GM12878 (cell line): ENCODE measurements at regions not wholly inside any gene's neighbourhood (a gene's known extent, or its start where the extent isn't known, plus 50 kb on each side); places are given as distances from the start of the nearest gene placed in this dataset.
"Not testable (repeated sequence)": the region's sequence is repeated elsewhere in the genome, so short reads cannot be mapped to it uniquely, and the experiment has no call there.

Source experiments
- ATAC-seq: fragments of 200-7000 bp; cut with Tn5 transposase; 3 replicates; pipeline ENCODE4 v1.9.1; 2020; ENCODE audit warnings: mild to moderate bottlenecking, moderate library complexity
- BruUV-seq: library from RNA; stranded (reverse); fragments of 400-500 nt; replicated peaks from 2 replicates; lab custom pipeline; 2021; lab: Mats Ljungman, UMichigan
- CTCF ChIA-PET: fragments of 300-600 bp; sonication (Branson Sonifier 250); formaldehyde crosslinking; extraction: SDS; loops from one replicate; lab custom pipeline; 2021; ENCODE audit warnings: inconsistent platforms; lab: Yijun Ruan, JAX
- POLR2A ChIA-PET: fragments of 350-600 bp; formaldehyde crosslinking; extraction: SDS; loops from one replicate; lab custom pipeline; 2021; ENCODE audit warnings: inconsistent platforms; lab: Charles Lee
- RAD21 ChIA-PET: fragments of 300-600 bp; sonication (Branson Sonifier 250); formaldehyde crosslinking; loops from one replicate; lab custom pipeline; 2023; ENCODE audit warnings: antibody characterized with exemption; ENCODE audit not compliant: unreplicated experiment; lab: Charles Lee
- SMC1A ChIA-PET: fragments of 300-600 bp; sonication (Branson Sonifier 250); formaldehyde crosslinking; loops from one replicate; lab custom pipeline; 2023; ENCODE audit not compliant: unreplicated experiment, uncharacterized antibody; lab: Charles Lee
- DNase-seq: peaks from one replicate; pipeline ENCODE4 v3.0.0-alpha.2; 2011; ENCODE audit warnings: low read depth, low spot score
- FAIRE-seq: peaks from 3 replicates; lab custom pipeline; 2011; peaks lifted over from hg19 to GRCh38; lab: Jason Lieb, UNC
- H2AFZ ChIP-seq: 2 replicates; pipeline ENCODE4 v1.6.0; 2011; ENCODE audit warnings: low read depth, low read length, control low read depth; ENCODE audit not compliant: control insufficient read depth
- H3K27ac ChIP-seq: 2 replicates; pipeline ENCODE4 v1.5.1; 2011; ENCODE audit warnings: control low read depth; ENCODE audit not compliant: control insufficient read depth, insufficient read depth
- H3K27me3 ChIP-seq, 2 experiments: replicated peaks in 1 of 2; 2 replicates each; pipeline versions ENCODE4 v1.6.0 to v1.6.1; 2011; ENCODE audit warnings: low read length in 1 of 2; ENCODE audit not compliant: control insufficient read depth in 2 of 2, insufficient read depth in 2 of 2
- H3K36me3 ChIP-seq, 2 experiments: 2 replicates each; pipeline ENCODE4 v1.5.1; 2011; ENCODE audit warnings: low read length in 1 of 2; ENCODE audit not compliant: control insufficient read depth in 2 of 2, insufficient read depth in 2 of 2
- H3K4me1 ChIP-seq: 2 replicates; pipeline ENCODE4 v1.6.1; 2011; ENCODE audit warnings: mild to moderate bottlenecking, low read length, moderate library complexity, mixed read lengths; ENCODE audit not compliant: control insufficient read depth, insufficient read depth
- H3K4me2 ChIP-seq: 2 replicates; pipeline ENCODE4 v1.6.0; 2011; ENCODE audit warnings: control low read depth; ENCODE audit not compliant: control insufficient read depth, insufficient read depth
- H3K4me3 ChIP-seq: fragments of 200-600 bp; sonication (generic); 2 replicates; pipeline ENCODE4 v1.5.1; 2016
- H3K79me2 ChIP-seq: 2 replicates; pipeline ENCODE4 v1.6.0; 2011; ENCODE audit warnings: low read length; ENCODE audit not compliant: control insufficient read depth, insufficient read depth
- H3K9ac ChIP-seq: 2 replicates; pipeline ENCODE4 v1.8.0; 2011; ENCODE audit warnings: low read length, control low read depth, mixed read lengths; ENCODE audit not compliant: control insufficient read depth, insufficient read depth
- H3K9me3 ChIP-seq: replicated peaks from 3 replicates; pipeline ENCODE4 v1.5.1; 2011; ENCODE audit warnings: mild to moderate bottlenecking, low read length; ENCODE audit not compliant: control insufficient read depth, insufficient read depth
- H4K20me1 ChIP-seq: 2 replicates; pipeline ENCODE4 v1.6.0; 2011; ENCODE audit not compliant: control insufficient read depth, insufficient read depth
- CREM ChIP-seq: IDR thresholded peaks from 2 replicates; pipeline ENCODE4 v1.6.1; 2014; ENCODE audit warnings: antibody characterized with exemption, low read depth
- CTCF ChIP-seq, 3 experiments: IDR thresholded peaks in 2 of 3; conservative IDR thresholded peaks in 1 of 3; 2 replicates each; pipeline ENCODE4 v1.5.1; 2011; ENCODE audit warnings: low read depth in 3 of 3, low read length in 3 of 3, mild to moderate bottlenecking in 3 of 3, control low read depth in 2 of 3, moderate library complexity in 2 of 3, inconsistent platforms in 1 of 3, mixed read lengths in 1 of 3; ENCODE audit not compliant: control insufficient read depth in 2 of 3, insufficient read depth in 1 of 3; ENCODE audit errors: extremely low read depth in 1 of 3
- MTA2 ChIP-seq: fragments of 450-650 bp; IDR thresholded peaks from 2 replicates; pipeline ENCODE4 v1.6.1; 2016; ENCODE audit warnings: low read depth, mild to moderate bottlenecking, moderate library complexity
- MYC ChIP-seq: IDR thresholded peaks from 2 replicates; pipeline ENCODE4 v1.6.1; 2011; ENCODE audit warnings: mild to moderate bottlenecking, low read length, moderate library complexity, inconsistent platforms; ENCODE audit not compliant: insufficient read depth, insufficient replicate concordance, insufficient read length, severe bottlenecking
- NFIC ChIP-seq: IDR thresholded peaks from 2 replicates; pipeline ENCODE4 v1.6.1; 2012; ENCODE audit warnings: low read depth, mild to moderate bottlenecking, inconsistent platforms, low read length, moderate library complexity
- NR2C2 ChIP-seq: IDR thresholded peaks from 2 replicates; pipeline ENCODE4 v1.6.1; 2011; ENCODE audit warnings: borderline replicate concordance, low read depth; ENCODE audit not compliant: control insufficient read depth, insufficient read length
- RAD21 ChIP-seq: IDR thresholded peaks from 2 replicates; pipeline ENCODE4 v1.6.1; 2011; ENCODE audit warnings: mild to moderate bottlenecking, low read depth, low read length, moderate library complexity; ENCODE audit not compliant: insufficient read depth
- SMC3 ChIP-seq: IDR thresholded peaks from 2 replicates; pipeline ENCODE4 v1.6.1; 2011; ENCODE audit warnings: low read length, improper control_type of control experiment, borderline replicate concordance
- YY1 ChIP-seq: IDR thresholded peaks from 2 replicates; pipeline ENCODE4 v1.6.1; 2011; ENCODE audit warnings: low read depth, mild to moderate bottlenecking, low read length
- ZNF384 ChIP-seq: IDR thresholded peaks from 2 replicates; pipeline ENCODE4 v1.6.1; 2012; ENCODE audit warnings: low read depth, mild to moderate bottlenecking, low read length, improper control_type of control experiment, borderline replicate concordance
- WGBS: methylation state at CpG from one replicate; pipeline ENCODE4 v1.1.6; 2016; ENCODE audit warnings: low lambda C conversion rate; ENCODE audit not compliant: insufficient replicate concordance, insufficient coverage; ENCODE audit errors: missing lambda C conversion rate; 5-methylcytosine and 5-hydroxymethylcytosine counted together
- in situ Hi-C: fragments of 300-500 bp; cut with MboI; formaldehyde crosslinking; loops from 9 replicates; pipeline ENCODE4 v1.14.3; 2018; ENCODE audit warnings: mixed read lengths
- intact Hi-C: fragments of 100-400 bp; cut with micrococcal nuclease; formaldehyde crosslinking; loops from one replicate; pipeline ENCODE4 v1.14.2; 2022; ENCODE audit not compliant: unreplicated experiment
- TF ChIP-seq, protein P1 (sequence below): IDR thresholded peaks from 2 replicates; pipeline ENCODE4 v1.6.1; 2011; ENCODE audit warnings: borderline replicate concordance, low read depth, mild to moderate bottlenecking, moderate library complexity, low read length; ENCODE audit not compliant: insufficient read depth, poor library complexity, severe bottlenecking

- H2AFZ ChIP-seq, H3K27me3 ChIP-seq, ATAC-seq, FAIRE-seq, H3K4me3 ChIP-seq, H3K9ac ChIP-seq, DNase-seq, H3K36me3 ChIP-seq, H3K4me1 ChIP-seq, H3K9me3 ChIP-seq, in situ Hi-C loops, H4K20me1 ChIP-seq, H3K4me2 ChIP-seq, RAD21 ChIA-PET, BruUV-seq, SMC1A ChIA-PET, H3K79me2 ChIP-seq, POLR2A ChIA-PET, H3K27ac ChIP-seq: not testable (repeated sequence)
- intact Hi-C loops: loop anchor here (5.0 kb wide), 1 partner anchor 414 kb away; no protein-coding TSS in a partner anchor
- WGBS: 10% methylated on average over 8 of the region's 8 CpGs
- CTCF ChIA-PET: interaction anchor here (0.7 to 1.0 kb wide), 2 partner anchors 20 to 30 kb away, joined by 3 to 4 read pairs; no protein-coding TSS in a partner anchor
- TF ChIP-seq CTCF (IDR thresholded peaks at IDR 0.05 in 2 of 3, conservative IDR thresholded peaks at IDR 0.05 in 1 of 3; ENCODE audit: control insufficient read depth in 2 of 3, extremely low read depth in 1 of 3, insufficient read depth in 1 of 3, low read depth in 3 of 3, low read length in 3 of 3): peak; percentile 25 to 47 (median 37); a peak in 4 of 6 replicates
- 0 out of 2 replicates have a peak, but pooled peaks have one; percentile 10 for TF ChIP-seq SMC3
- peak; percentile 38; the same call in 1 of the 2 replicates for TF ChIP-seq RAD21
Observed at GRCh38 chr5:2151301-2151888, 268.7 kb upstream of the IRX4 start.

GRCh38 chr5:2149195-2149539, 266.4 kb upstream of the IRX4 start:
- Histone ChIP-seq H3K79me2 (no peaks in the 10 kb centered on the region), H3K9ac (no peak overlapping the region), H3K4me3 (no peak overlapping the region), H4K20me1 (no peaks in the 10 kb centered on the region), H3K36me3 (no peaks in the 10 kb centered on the region), H3K4me2 (no peak overlapping the region), H3K9me3 (no peaks in the 10 kb centered on the region; the same call in 2 of the 3 replicates), H3K27me3 (no peaks in the 10 kb centered on the region), H3K4me1 (no peaks in the 10 kb centered on the region), H3K27ac (no peak overlapping the region), H2AFZ (no peak overlapping the region)
- intact Hi-C loops (no loop called here), in situ Hi-C loops (no loop called here)
- FAIRE-seq (no peak), ATAC-seq (peak; percentile 84), DNase-seq (no peak)
- BruUV-seq: no TSS peak
- ChIA-PET SMC1A (no interaction called here), POLR2A (no interaction called here), CTCF (interaction anchor here (0.9 kb wide), 1 partner anchor 9 kb away, joined by 3 read pairs; no protein-coding TSS in a partner anchor), RAD21 (no interaction called here)
- WGBS: 16% methylated on average over 15 of the region's 15 CpGs
- TF ChIP-seq CREM (no peak), MTA2 (no peak), NFIC (no peak), MYC (no peak), YY1 (no peak), ZNF384 (no peak), NR2C2 (no peak)
- TF ChIP-seq, protein P1, sequence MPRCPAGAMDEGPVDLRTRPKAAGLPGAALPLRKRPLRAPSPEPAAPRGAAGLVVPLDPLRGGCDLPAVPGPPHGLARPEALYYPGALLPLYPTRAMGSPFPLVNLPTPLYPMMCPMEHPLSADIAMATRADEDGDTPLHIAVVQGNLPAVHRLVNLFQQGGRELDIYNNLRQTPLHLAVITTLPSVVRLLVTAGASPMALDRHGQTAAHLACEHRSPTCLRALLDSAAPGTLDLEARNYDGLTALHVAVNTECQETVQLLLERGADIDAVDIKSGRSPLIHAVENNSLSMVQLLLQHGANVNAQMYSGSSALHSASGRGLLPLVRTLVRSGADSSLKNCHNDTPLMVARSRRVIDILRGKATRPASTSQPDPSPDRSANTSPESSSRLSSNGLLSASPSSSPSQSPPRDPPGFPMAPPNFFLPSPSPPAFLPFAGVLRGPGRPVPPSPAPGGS: no peak
